Putamen (tissue), 1 donor: ENCODE measurements at regions not wholly inside any gene's neighbourhood (a gene's known extent, or its start where the extent isn't known, plus 50 kb on each side); places are given as distances from the start of the nearest gene placed in this dataset.
A peak's percentile ranks its signal among the peaks of the same experiment; 100 is the strongest.
"Not testable (repeated sequence)": the region's sequence is repeated elsewhere in the genome, so short reads cannot be mapped to it uniquely, and the experiment has no call there.

Experiments used
- DNase-seq: peaks from one replicate; pipeline ENCODE4 v3.0.0-alpha.2; 2016; ENCODE audit warnings: low spot score

- no peak for DNase-seq
These were observed 110.3 kb downstream of the C16orf95 start for GRCh38 chr16:87206646-87207451.

- no peak for DNase-seq
These were observed 109.7 kb downstream of the C16orf95 start for GRCh38 chr16:87207509-87207908.

- no peak for DNase-seq
These were observed 109.2 kb downstream of the C16orf95 start for GRCh38 chr16:87207965-87208364.

- DNase-seq, result not testable (repeated sequence)
These were observed 108.2 kb downstream of the C16orf95 start for GRCh38 chr16:87208968-87209367.

GRCh38 chr16:87209808-87210512 lies 107.2 kb downstream of the C16orf95 start:
- no peak for DNase-seq

GRCh38 chr16:87210894-87211293 lies 106.3 kb downstream of the C16orf95 start:
- DNase-seq, result no peak

GRCh38 chr16:87212026-87212425 lies 105.2 kb downstream of the C16orf95 start:
- no peak for DNase-seq

GRCh38 chr16:87213536-87213935 lies 103.7 kb downstream of the C16orf95 start:
- DNase-seq, result no peak

- peak; percentile 23 for DNase-seq
These were observed 100.9 kb downstream of the C16orf95 start for GRCh38 chr16:87216148-87216840.

GRCh38 chr16:87216841-87217275 lies 100.3 kb downstream of the C16orf95 start:
- DNase-seq, result no peak

- DNase-seq, result not testable (repeated sequence)
These were observed 99.4 kb downstream of the C16orf95 start for GRCh38 chr16:87217802-87218201.

- DNase-seq, result no peak
These were observed 98.7 kb downstream of the C16orf95 start for GRCh38 chr16:87218281-87219055.

- DNase-seq, result no peak
These were observed 97.8 kb downstream of the C16orf95 start for GRCh38 chr16:87219287-87219909.

- DNase-seq, result no peak
These were observed 95.6 kb downstream of the C16orf95 start for GRCh38 chr16:87221633-87222032.

- DNase-seq, result no peak
These were observed 94.9 kb downstream of the C16orf95 start for GRCh38 chr16:87222335-87222734.

GRCh38 chr16:87223656-87224248 lies 93.4 kb downstream of the C16orf95 start:
- DNase-seq, result no peak

GRCh38 chr16:87226926-87227295 lies 90.3 kb downstream of the C16orf95 start:
- DNase-seq, result no peak

GRCh38 chr16:87227296-87227951 lies 89.8 kb downstream of the C16orf95 start:
- DNase-seq, result no peak

- no peak for DNase-seq
These were observed 88.8 kb downstream of the C16orf95 start for GRCh38 chr16:87228363-87228762.
